B cell (primary cell): ENCODE measurements at regions not wholly inside any gene's neighbourhood (a gene's known extent, or its start where the extent isn't known, plus 50 kb on each side); places are given as distances from the start of the nearest gene placed in this dataset.

Experiments
- ATAC-seq: fragments of 200-7000 bp; cut with Tn5 transposase; one replicate; pipeline ENCODE4 v1.10.0; 2021; ENCODE audit warnings: low read depth, mild to moderate bottlenecking, moderate number of reproducible peaks, moderate library complexity
- CTCF ChIA-PET: fragments of 350-600 bp; sonication (Branson Sonifier 250); formaldehyde crosslinking; loops from one replicate; lab custom pipeline; 2021; ENCODE audit warnings: antibody characterized with exemption, inconsistent platforms; lab: Charles Lee
- POLR2A ChIA-PET: fragments of 350-600 bp; sonication (Branson Sonifier 250); formaldehyde crosslinking; loops from one replicate; lab custom pipeline; 2021; ENCODE audit warnings: antibody characterized with exemption; lab: Charles Lee
- DNase-seq: peaks from one replicate; pipeline ENCODE4 v3.0.0; 2013
- H2AFZ ChIP-seq: 2 replicates; pipeline ENCODE4 v1.6.1; 2012; ENCODE audit warnings: mild to moderate bottlenecking, low read depth, low read length; ENCODE audit not compliant: insufficient read depth, poor library complexity, severe bottlenecking
- H3K27ac ChIP-seq, 2 donors: 1 replicate in 1 of 2; 2 replicates in 1 of 2; pipeline ENCODE4 v1.5.1; 2012 to 2013; ENCODE audit warnings: low read length in 2 of 2, mild to moderate bottlenecking in 2 of 2, moderate library complexity in 1 of 2
- H3K27me3 ChIP-seq, 4 experiments: fragments of 200-600 bp in 1 of 4; sonication (generic) in 1 of 4; replicated peaks in 1 of 4; 1 replicate in 2 of 4; 2 replicates in 2 of 4; pipeline versions ENCODE4 v1.6.1 to v1.7.0; 2013 to 2016; ENCODE audit warnings: low read length in 3 of 4, mild to moderate bottlenecking in 2 of 4, mixed read lengths in 1 of 4, moderate library complexity in 1 of 4; ENCODE audit not compliant: insufficient read depth in 4 of 4, control insufficient read depth in 3 of 4; ENCODE audit errors: control extremely low read depth in 1 of 4
- H3K36me3 ChIP-seq, 2 experiments: replicated peaks in 1 of 2; 1 replicate in 1 of 2; 2 replicates in 1 of 2; pipeline versions ENCODE4 v1.6.1 to v1.7.1; 2013; ENCODE audit warnings: low read length in 1 of 2; ENCODE audit not compliant: insufficient read depth in 2 of 2, control insufficient read depth in 1 of 2; ENCODE audit errors: control extremely low read depth in 1 of 2, extremely low read depth in 1 of 2
- H3K4me1 ChIP-seq, 2 donors: fragments of 200-600 bp in 1 of 2; sonication (generic) in 1 of 2; 1 replicate in 1 of 2; 2 replicates in 1 of 2; pipeline versions ENCODE4 v1.5.1 to v1.6.1; 2013 to 2017; ENCODE audit warnings: low read length in 2 of 2; ENCODE audit not compliant: control insufficient read depth in 2 of 2, insufficient read depth in 2 of 2
- H3K4me2 ChIP-seq: replicated peaks from 2 replicates; pipeline ENCODE3; 2012; ENCODE audit warnings: mild to moderate bottlenecking, low read depth, low read length; ENCODE audit not compliant: poor library complexity, severe bottlenecking
- H3K4me3 ChIP-seq, 5 experiments: fragments of 200-600 bp in 1 of 5; sonication (generic) in 1 of 5; 1 replicate in 3 of 5; 2 replicates in 2 of 5; pipeline versions ENCODE4 v1.5.1 to v1.7.0; 2011 to 2016; ENCODE audit warnings: low read length in 4 of 5, mild to moderate bottlenecking in 4 of 5, low read depth in 2 of 5, control low read depth in 1 of 5, moderate library complexity in 1 of 5; ENCODE audit not compliant: insufficient read depth in 1 of 5; ENCODE audit errors: control extremely low read depth in 1 of 5, extremely low read depth in 1 of 5
- H3K79me2 ChIP-seq: fragments of 200-600 bp; sonication (generic); one replicate; pipeline ENCODE4 v1.6.0; 2016; ENCODE audit warnings: low read length; ENCODE audit not compliant: control insufficient read depth, insufficient read depth
- H3K9ac ChIP-seq: fragments of 200-600 bp; sonication (generic); 2 replicates; pipeline ENCODE4 v1.6.1; 2017; ENCODE audit warnings: mild to moderate bottlenecking, low read length, moderate library complexity
- H3K9me3 ChIP-seq, 3 donors: one replicate each; pipeline versions ENCODE4 v1.6.1 to v1.7.1; 2013; ENCODE audit warnings: low read length in 2 of 3; ENCODE audit not compliant: control insufficient read depth in 2 of 3, insufficient read depth in 1 of 3; ENCODE audit errors: control extremely low read depth in 1 of 3
- H4K20me1 ChIP-seq: 2 replicates; pipeline ENCODE4 v1.6.0; 2012; ENCODE audit warnings: mild to moderate bottlenecking, low read length; ENCODE audit not compliant: insufficient read depth, control insufficient read depth, poor library complexity, severe bottlenecking
- H3K27ac Mint-ChIP-seq: one replicate; pipeline ENCODE4 v1.8.0; 2021; ENCODE audit warnings: mixed read lengths
- H3K27me3 Mint-ChIP-seq: one replicate; pipeline ENCODE4 v1.8.0; 2021; ENCODE audit warnings: mixed read lengths
- H3K4me1 Mint-ChIP-seq: one replicate; pipeline ENCODE4 v1.8.0; 2021; ENCODE audit warnings: mixed read lengths
- H3K4me3 Mint-ChIP-seq: one replicate; pipeline ENCODE4 v1.8.0; 2021; ENCODE audit warnings: mixed read lengths
- H3K9me3 Mint-ChIP-seq: one replicate; pipeline ENCODE4 v1.8.0; 2022; ENCODE audit warnings: mixed read lengths; ENCODE audit not compliant: insufficient read depth
- CTCF ChIP-seq: fragments of 200-600 bp; IDR thresholded peaks from one replicate; pipeline ENCODE4 v1.8.0; 2022; ENCODE audit warnings: antibody characterized with exemption, mild to moderate bottlenecking
- EZH2 ChIP-seq: IDR thresholded peaks from 2 replicates; pipeline ENCODE4 v1.6.1; 2012; ENCODE audit warnings: borderline replicate concordance, low read depth, mild to moderate bottlenecking, moderate library complexity, low read length; ENCODE audit not compliant: insufficient read depth, poor library complexity, severe bottlenecking
- WGBS: methylation state at CpG from one replicate; pipeline ENCODE4 v1.1.5; 2013; ENCODE audit warnings: missing lambda C conversion rate; ENCODE audit not compliant: insufficient coverage; 5-methylcytosine and 5-hydroxymethylcytosine counted together
- intact Hi-C: fragments of 100-400 bp; cut with micrococcal nuclease; formaldehyde crosslinking; loops from one replicate; pipeline ENCODE4 v1.10.0; 2022

DNA sequence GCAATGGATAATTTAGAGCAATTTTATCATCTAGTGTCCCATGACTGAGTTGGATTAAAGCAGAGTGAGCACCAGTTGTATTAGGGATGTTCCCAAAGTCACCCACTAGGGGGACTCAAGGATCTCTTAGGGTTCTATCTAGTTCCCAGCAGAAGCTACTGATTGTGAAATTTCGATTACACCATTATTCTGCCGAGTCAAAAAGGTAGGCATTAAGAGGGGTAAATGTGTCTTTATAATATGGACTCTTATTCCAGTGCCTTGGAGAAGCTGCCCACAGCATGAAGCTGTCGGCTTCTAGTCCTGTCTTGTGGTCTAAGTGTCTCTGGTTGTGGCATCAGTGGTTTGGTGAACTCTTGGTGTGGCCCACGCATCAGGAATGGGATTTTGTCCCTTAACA, 53.3 kb downstream of the RGS12 start:
- Histone ChIP-seq H4K20me1 (no peaks in the 10 kb centered on the region), H3K27me3 (no peaks in the 10 kb centered on the region), H2AFZ (no peak overlapping the region), H3K9ac (no peak overlapping the region), H3K4me2 (no peak overlapping the region), H3K36me3 (no peaks in the 10 kb centered on the region), H3K9me3 (no peaks in the 10 kb centered on the region), H3K27ac (no peak overlapping the region), H3K4me3 (no peak overlapping the region), H3K79me2 (no peaks in the 10 kb centered on the region), H3K4me1 (peaks cover 0 to 4% of the 10 kb centered on the region in 2 donors)
- no peak for TF ChIP-seq EZH2
- TF ChIP-seq CTCF = peak; percentile 99
- ATAC-seq = peak; percentile 70
- no peak overlapping the region for H3K4me3 Mint-ChIP-seq
- POLR2A ChIA-PET = no interaction called here
- CTCF ChIA-PET = interaction anchor here (0.6 to 4.0 kb wide), 37 partner anchors 8 to 596 kb away, joined by 3 to 57 read pairs (median 4); partner anchors contain the start of gene HGFAC
- peaks cover 7% of the 10 kb centered on the region for H3K4me1 Mint-ChIP-seq
- DNase-seq = peak; percentile 82
- 59% methylated on average over 2 of the region's 4 CpGs for WGBS
- H3K27ac Mint-ChIP-seq = no peak overlapping the region
- no peaks in the 10 kb centered on the region for H3K27me3 Mint-ChIP-seq
- H3K9me3 Mint-ChIP-seq = no peaks in the 10 kb centered on the region
- intact Hi-C loops = loop anchor here (1.0 to 2.0 kb wide), 2 partner anchors 27 to 134 kb away; no protein-coding TSS in a partner anchor

GRCh38 chr4:3347871-3348270, 55.0 kb downstream of the RGS12 start:
- Histone ChIP-seq H3K4me3 (no peak overlapping the region), H3K4me1 (peaks cover 0 to 4% of the 10 kb centered on the region in 2 donors), H3K36me3 (no peaks in the 10 kb centered on the region), H4K20me1 (no peaks in the 10 kb centered on the region), H3K79me2 (no peaks in the 10 kb centered on the region), H3K27me3 (no peaks in the 10 kb centered on the region), H2AFZ (no peak overlapping the region), H3K4me2 (no peak overlapping the region), H3K27ac (no peak overlapping the region), H3K9me3 (peaks cover 0 to 5% (median 1%) of the 10 kb centered on the region in 3 donors), H3K9ac (no peak overlapping the region)
- CTCF ChIA-PET = interaction anchor here (0.8 to 3.8 kb wide), 8 partner anchors 8 to 533 kb away, joined by 3 to 21 read pairs (median 5); partner anchors contain the start of gene HGFAC
- Mint-ChIP-seq H3K4me3 (no peak overlapping the region), H3K27ac (no peak overlapping the region), H3K9me3 (peaks cover 3% of the 10 kb centered on the region), H3K4me1 (peaks cover 7% of the 10 kb centered on the region), H3K27me3 (no peaks in the 10 kb centered on the region)
- WGBS = no CpG with 5 or more reads among the region's 4 CpGs
- POLR2A ChIA-PET = no interaction called here
- ATAC-seq (no peak), DNase-seq (no peak)
- no peak for TF ChIP-seq EZH2
- TF ChIP-seq CTCF = no peak
- intact Hi-C loops = loop anchor here (2.0 kb wide), 1 partner anchor 25 kb away; no protein-coding TSS in a partner anchor
